Calu3 (cell line): ENCODE measurements at regions not wholly inside any gene's neighbourhood (a gene's known extent, or its start where the extent isn't known, plus 50 kb on each side); places are given as distances from the start of the nearest gene placed in this dataset.

Source experiments
- BruUV-seq: library from RNA; stranded (reverse); fragments of 400-500 nt; replicated peaks from 2 replicates; lab custom pipeline; 2021; lab: Mats Ljungman, UMichigan
- CTCF ChIA-PET: fragments of 300-600 bp; sonication (Branson Sonifier 250); formaldehyde crosslinking; loops from one replicate; lab custom pipeline; 2022; ENCODE audit warnings: antibody characterized with exemption; lab: Charles Lee
- DNase-seq: peaks from one replicate; pipeline ENCODE4 v3.0.0; 2022
- H3K27ac Mint-ChIP-seq: one replicate; pipeline ENCODE4 v1.8.0; 2022; ENCODE audit warnings: mixed read lengths; ENCODE audit not compliant: unreplicated experiment
- H3K27me3 Mint-ChIP-seq: one replicate; pipeline ENCODE4 v1.8.0; 2022; ENCODE audit warnings: mixed read lengths; ENCODE audit not compliant: unreplicated experiment
- H3K36me3 Mint-ChIP-seq: one replicate; pipeline ENCODE4 v1.8.0; 2022; ENCODE audit warnings: mild to moderate bottlenecking, moderate library complexity, mixed read lengths; ENCODE audit not compliant: insufficient read depth, unreplicated experiment
- H3K4me1 Mint-ChIP-seq: one replicate; pipeline ENCODE4 v1.8.0; 2022; ENCODE audit warnings: mild to moderate bottlenecking, low read depth, mixed read lengths; ENCODE audit not compliant: unreplicated experiment
- H3K4me3 Mint-ChIP-seq: one replicate; pipeline ENCODE4 v1.8.0; 2022; ENCODE audit warnings: mild to moderate bottlenecking, low read depth, moderate library complexity, mixed read lengths; ENCODE audit not compliant: unreplicated experiment
- H3K9me3 Mint-ChIP-seq: one replicate; pipeline ENCODE4 v1.8.0; 2022; ENCODE audit warnings: low read depth, mixed read lengths; ENCODE audit not compliant: unreplicated experiment
- intact Hi-C: fragments of 100-400 bp; cut with micrococcal nuclease; formaldehyde crosslinking; loops from one replicate; pipeline ENCODE4 v1.10.0; 2022; ENCODE audit not compliant: unreplicated experiment
- TF ChIP-seq, protein P1 (sequence below): fragments of 200-600 bp; IDR thresholded peaks from one replicate; pipeline ENCODE4 v1.8.0; 2022; ENCODE audit warnings: antibody characterized with exemption; ENCODE audit not compliant: unreplicated experiment

DNA sequence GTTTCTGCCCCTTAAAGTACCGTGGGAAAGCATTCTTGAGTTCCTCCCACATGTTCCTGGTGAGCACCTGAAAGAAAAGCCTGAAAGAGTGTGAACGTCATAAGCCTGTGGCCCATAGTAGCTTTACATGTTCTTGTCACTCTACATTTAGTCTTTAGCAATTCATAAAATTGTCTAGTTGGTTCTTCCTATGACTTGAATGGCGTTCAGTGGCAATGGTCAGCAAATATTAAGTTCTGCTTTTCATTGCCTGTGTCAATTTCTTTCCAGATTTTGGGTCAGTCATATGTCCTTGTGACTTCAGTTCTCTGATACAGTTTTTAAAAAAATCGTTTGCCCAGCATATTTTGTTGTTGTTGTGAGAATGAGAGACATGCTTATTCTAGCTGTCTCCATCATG lies 650.0 kb upstream of the BOD1L1 start:
- H3K27me3 Mint-ChIP-seq: no peaks in the 10 kb centered on the region
- TF ChIP-seq, protein P1, sequence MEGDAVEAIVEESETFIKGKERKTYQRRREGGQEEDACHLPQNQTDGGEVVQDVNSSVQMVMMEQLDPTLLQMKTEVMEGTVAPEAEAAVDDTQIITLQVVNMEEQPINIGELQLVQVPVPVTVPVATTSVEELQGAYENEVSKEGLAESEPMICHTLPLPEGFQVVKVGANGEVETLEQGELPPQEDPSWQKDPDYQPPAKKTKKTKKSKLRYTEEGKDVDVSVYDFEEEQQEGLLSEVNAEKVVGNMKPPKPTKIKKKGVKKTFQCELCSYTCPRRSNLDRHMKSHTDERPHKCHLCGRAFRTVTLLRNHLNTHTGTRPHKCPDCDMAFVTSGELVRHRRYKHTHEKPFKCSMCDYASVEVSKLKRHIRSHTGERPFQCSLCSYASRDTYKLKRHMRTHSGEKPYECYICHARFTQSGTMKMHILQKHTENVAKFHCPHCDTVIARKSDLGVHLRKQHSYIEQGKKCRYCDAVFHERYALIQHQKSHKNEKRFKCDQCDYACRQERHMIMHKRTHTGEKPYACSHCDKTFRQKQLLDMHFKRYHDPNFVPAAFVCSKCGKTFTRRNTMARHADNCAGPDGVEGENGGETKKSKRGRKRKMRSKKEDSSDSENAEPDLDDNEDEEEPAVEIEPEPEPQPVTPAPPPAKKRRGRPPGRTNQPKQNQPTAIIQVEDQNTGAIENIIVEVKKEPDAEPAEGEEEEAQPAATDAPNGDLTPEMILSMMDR: no peak
- no peak for DNase-seq
- no peak overlapping the region for H3K4me3 Mint-ChIP-seq
- H3K9me3 Mint-ChIP-seq: peaks cover 4% of the 10 kb centered on the region
- intact Hi-C loops: no loop called here
- H3K36me3 Mint-ChIP-seq: no peaks in the 10 kb centered on the region
- H3K27ac Mint-ChIP-seq: no peak overlapping the region
- CTCF ChIA-PET: no interaction called here
- no peaks in the 10 kb centered on the region for H3K4me1 Mint-ChIP-seq
- no TSS peak for BruUV-seq

DNA sequence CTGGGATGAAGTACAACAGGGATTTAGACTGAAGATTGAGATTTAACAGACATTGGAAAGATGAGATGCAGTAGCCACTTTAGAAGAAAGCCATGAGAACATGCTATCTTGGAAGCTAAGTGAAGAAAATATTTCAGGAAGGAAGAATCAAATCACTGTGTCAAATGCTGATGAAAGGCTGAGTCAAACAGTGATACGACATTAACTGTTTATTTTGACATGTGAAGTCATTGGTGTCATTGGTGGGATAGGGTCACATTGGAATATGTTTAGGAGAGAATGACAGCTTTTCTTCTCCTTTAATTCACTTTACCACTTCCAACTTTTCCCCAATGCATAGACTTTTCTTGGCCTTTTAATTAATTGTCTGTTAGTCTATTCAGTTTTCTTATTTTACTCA lies 653.0 kb upstream of the BOD1L1 start:
- no TSS peak for BruUV-seq
- intact Hi-C loops: no loop called here
- Mint-ChIP-seq H3K4me3 (no peak overlapping the region), H3K27me3 (no peaks in the 10 kb centered on the region), H3K27ac (no peak overlapping the region), H3K4me1 (no peaks in the 10 kb centered on the region), H3K9me3 (peaks cover 4% of the 10 kb centered on the region), H3K36me3 (no peaks in the 10 kb centered on the region)
- TF ChIP-seq, protein P1: no peak
- CTCF ChIA-PET: no interaction called here
- no peak for DNase-seq

GRCh38 chr4:14284578-14284977 lies 657.1 kb upstream of the BOD1L1 start:
- no peaks in the 10 kb centered on the region for H3K36me3 Mint-ChIP-seq
- no peak for DNase-seq
- intact Hi-C loops: no loop called here
- no peaks in the 10 kb centered on the region for H3K4me1 Mint-ChIP-seq
- H3K27ac Mint-ChIP-seq: no peak overlapping the region
- BruUV-seq: no TSS peak
- no peaks in the 10 kb centered on the region for H3K27me3 Mint-ChIP-seq
- H3K9me3 Mint-ChIP-seq: peaks cover 4% of the 10 kb centered on the region
- CTCF ChIA-PET: no interaction called here
- TF ChIP-seq, protein P1: no peak
- no peak overlapping the region for H3K4me3 Mint-ChIP-seq

- Mint-ChIP-seq H3K27ac (no peak overlapping the region), H3K9me3 (peaks cover 4% of the 10 kb centered on the region), H3K27me3 (no peaks in the 10 kb centered on the region), H3K36me3 (no peaks in the 10 kb centered on the region), H3K4me1 (no peaks in the 10 kb centered on the region), H3K4me3 (no peak overlapping the region)
- BruUV-seq: no TSS peak
- CTCF ChIA-PET: no interaction called here
- TF ChIP-seq, protein P1: no peak
- intact Hi-C loops: no loop called here
- no peak for DNase-seq
Measured at GRCh38 chr4:14289708-14290107, 662.2 kb upstream of the BOD1L1 start.
